Memory B cell (primary cell): ENCODE measurements at regions not wholly inside any gene's neighbourhood (a gene's known extent, or its start where the extent isn't known, plus 50 kb on each side); places are given as distances from the start of the nearest gene placed in this dataset.
"Not testable (repeated sequence)": the region's sequence is repeated elsewhere in the genome, so short reads cannot be mapped to it uniquely, and the experiment has no call there.

ENCODE experiments used
- ATAC-seq: fragments of 150-1000 bp; cut with Tn5 transposase; 2 replicates; pipeline ENCODE4 v1.10.0; 2021; ENCODE audit warnings: low read depth, mild to moderate bottlenecking, moderate library complexity
- DNase-seq, 2 donors: peaks; one replicate each; pipeline ENCODE4 v3.0.0; 2022; ENCODE audit warnings: low spot score in 2 of 2
- H3K27ac Mint-ChIP-seq: one replicate; pipeline ENCODE4 v1.8.0; 2022; ENCODE audit warnings: mild to moderate bottlenecking, moderate library complexity, mixed read lengths
- H3K27me3 Mint-ChIP-seq: one replicate; pipeline ENCODE4 v1.8.0; 2022; ENCODE audit warnings: mixed read lengths
- H3K36me3 Mint-ChIP-seq: one replicate; pipeline ENCODE4 v1.8.0; 2022; ENCODE audit warnings: mild to moderate bottlenecking, mixed read lengths
- H3K4me1 Mint-ChIP-seq: one replicate; pipeline ENCODE4 v1.8.0; 2022; ENCODE audit warnings: mixed read lengths
- H3K4me3 Mint-ChIP-seq: one replicate; pipeline ENCODE4 v1.8.0; 2022; ENCODE audit warnings: mild to moderate bottlenecking, moderate library complexity, mixed read lengths
- H3K9me3 Mint-ChIP-seq: one replicate; pipeline ENCODE4 v1.8.0; 2022; ENCODE audit warnings: mixed read lengths

DNA sequence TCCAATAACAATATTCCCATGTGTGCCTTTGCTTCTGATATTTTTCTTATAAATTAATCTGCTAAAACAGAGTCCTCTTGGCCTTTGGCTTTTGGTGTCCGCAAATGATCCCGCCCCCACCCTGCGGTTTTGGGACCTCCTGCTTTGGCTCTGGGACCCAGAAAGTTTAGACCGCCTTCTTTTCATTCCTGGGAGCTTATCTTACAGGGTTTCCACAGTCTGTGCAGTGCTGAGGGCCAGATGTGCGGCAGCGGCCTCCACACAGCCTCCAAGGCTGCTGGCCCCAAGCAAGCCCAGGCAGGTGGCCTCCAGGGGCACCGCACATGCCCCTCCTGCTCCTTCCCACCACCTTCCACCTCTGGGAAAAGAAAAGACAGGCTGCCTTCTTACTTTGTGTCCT, 191.5 kb downstream of the ERCC6L2 start:
- no peaks in the 10 kb centered on the region for H3K4me1 Mint-ChIP-seq
- H3K9me3 Mint-ChIP-seq, result no peaks in the 10 kb centered on the region
- ATAC-seq (no peak), DNase-seq (no peak)
- H3K36me3 Mint-ChIP-seq, result no peaks in the 10 kb centered on the region
- H3K4me3 Mint-ChIP-seq, result no peak overlapping the region
- no peak overlapping the region for H3K27ac Mint-ChIP-seq
- peaks cover 16% of the 10 kb centered on the region for H3K27me3 Mint-ChIP-seq

DNA sequence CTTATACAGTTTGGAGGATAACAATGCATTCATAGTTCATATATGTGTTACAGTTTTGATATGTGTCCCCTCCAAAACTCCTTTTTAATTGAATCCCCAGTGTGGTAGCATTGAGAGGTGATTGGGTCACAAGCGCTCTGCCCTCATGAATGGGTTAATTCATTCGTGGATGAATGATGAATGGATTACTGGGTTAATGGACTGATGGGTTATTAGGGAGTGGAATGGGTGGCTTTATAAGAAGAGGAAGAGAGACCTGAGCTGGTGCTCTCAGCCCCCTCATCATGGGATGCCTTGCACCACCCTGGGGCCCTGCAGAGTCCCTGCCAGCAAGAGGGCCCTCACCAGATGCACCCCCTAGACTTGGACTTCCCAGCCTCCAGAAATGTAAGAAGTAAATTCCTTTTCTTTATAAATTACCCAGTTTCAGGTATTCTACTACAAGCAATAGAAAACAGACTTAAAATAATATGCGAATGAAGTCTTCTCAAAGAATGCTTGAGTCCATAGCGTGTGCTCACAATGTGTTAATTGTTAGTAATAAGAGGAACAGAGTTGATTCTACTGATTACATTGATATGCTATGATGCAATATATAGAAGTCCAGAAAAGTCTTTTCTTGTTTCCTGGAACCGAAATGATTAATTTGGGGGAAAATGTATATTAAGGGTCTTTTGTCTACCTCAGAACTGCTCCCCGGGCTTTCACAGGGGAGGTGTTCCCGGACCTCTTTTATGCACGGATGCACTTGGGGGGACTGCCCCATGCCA, 190.2 kb downstream of the ERCC6L2 start:
- DNase-seq, result no peak
- ATAC-seq, result no peak
- no peaks in the 10 kb centered on the region for H3K9me3 Mint-ChIP-seq
- H3K4me3 Mint-ChIP-seq, result no peak overlapping the region
- peaks cover 14% of the 10 kb centered on the region for H3K27me3 Mint-ChIP-seq
- no peak overlapping the region for H3K27ac Mint-ChIP-seq
- H3K36me3 Mint-ChIP-seq, result no peaks in the 10 kb centered on the region
- H3K4me1 Mint-ChIP-seq, result no peaks in the 10 kb centered on the region

DNA sequence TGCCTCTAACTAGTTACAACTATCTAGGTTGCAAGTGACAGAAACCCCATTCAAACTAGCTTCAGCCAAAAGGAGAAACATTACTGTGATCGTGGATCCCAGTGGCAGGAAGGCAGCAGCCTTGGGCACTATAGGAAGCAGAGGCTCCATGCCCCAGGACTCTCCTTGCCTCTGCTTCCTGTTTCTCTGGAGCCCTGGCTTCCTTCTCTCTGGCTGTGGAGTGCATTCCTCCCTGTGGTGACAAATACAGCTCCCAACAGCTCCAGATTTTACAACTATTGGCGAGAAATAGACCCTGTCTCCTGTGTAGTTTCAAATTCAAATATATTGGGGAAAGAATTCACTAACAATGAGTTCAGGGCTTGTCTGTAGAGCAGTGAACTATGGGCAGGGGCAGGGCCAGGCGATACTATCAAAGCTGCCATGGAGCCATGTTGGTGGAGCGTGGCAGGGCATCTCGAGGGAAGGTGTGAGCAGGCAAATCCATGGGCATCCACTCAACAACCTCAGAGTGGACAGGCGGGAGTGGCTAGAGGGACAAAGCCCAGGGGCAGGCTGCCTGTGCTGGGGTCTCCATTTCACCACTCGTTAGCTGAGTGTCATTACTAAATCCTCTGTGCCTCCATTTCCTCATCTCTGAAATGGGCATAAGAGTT, 189.5 kb downstream of the ERCC6L2 start:
- no peak for ATAC-seq
- Mint-ChIP-seq H3K4me3 (no peak overlapping the region), H3K4me1 (no peaks in the 10 kb centered on the region), H3K36me3 (no peaks in the 10 kb centered on the region), H3K27ac (no peak overlapping the region), H3K27me3 (peaks cover 10% of the 10 kb centered on the region), H3K9me3 (no peaks in the 10 kb centered on the region)
- no peak for DNase-seq

DNA sequence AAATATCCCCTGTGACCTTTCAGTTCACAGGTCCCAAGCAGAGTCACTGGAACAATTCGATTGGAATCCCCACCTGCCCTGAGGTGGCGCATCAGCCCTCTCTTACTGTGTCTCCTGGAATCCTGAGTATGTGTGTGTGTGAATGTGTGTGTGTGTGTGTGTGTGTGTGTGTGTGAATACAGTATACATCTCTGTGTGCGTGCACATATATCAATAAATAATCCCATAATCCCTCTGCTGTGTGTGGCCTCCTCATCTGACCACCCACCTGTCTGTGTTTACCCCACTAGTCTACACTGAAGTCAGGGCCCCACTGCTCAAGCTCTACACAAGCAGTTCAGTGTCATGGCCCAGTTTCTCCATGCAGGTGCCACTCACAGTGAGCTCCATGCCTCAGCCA, 187.4 kb downstream of the ERCC6L2 start:
- Mint-ChIP-seq H3K4me1 (peaks cover 2% of the 10 kb centered on the region), H3K27me3 (peaks cover 7% of the 10 kb centered on the region), H3K4me3 (no peak overlapping the region), H3K9me3 (peaks cover 1% of the 10 kb centered on the region), H3K36me3 (no peaks in the 10 kb centered on the region), H3K27ac (no peak overlapping the region)
- DNase-seq (no peak), ATAC-seq (no peak)

DNA sequence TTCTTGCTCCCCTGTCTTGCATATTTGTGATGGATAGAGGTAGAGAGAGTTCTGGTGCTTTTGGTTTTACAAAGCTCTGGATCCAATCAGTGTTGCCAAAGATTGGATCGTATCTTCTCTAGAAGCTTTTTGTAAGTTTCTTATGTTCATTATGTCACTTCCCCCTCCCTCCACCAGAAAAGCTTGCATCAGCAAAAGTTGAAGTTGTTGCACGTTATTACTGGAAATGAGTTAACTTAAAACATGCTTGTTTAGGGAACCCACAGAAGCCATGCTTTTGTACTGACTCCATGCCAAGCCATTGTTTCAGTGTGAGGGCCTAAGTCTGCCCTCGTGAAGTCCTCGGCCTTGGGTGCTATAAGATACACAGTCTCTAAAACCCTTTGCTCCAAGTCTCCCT, 186.5 kb downstream of the ERCC6L2 start:
- peaks cover 1% of the 10 kb centered on the region for H3K9me3 Mint-ChIP-seq
- DNase-seq (no peak), ATAC-seq (no peak)
- H3K36me3 Mint-ChIP-seq, result no peaks in the 10 kb centered on the region
- peaks cover 2% of the 10 kb centered on the region for H3K4me1 Mint-ChIP-seq
- H3K27ac Mint-ChIP-seq, result no peak overlapping the region
- no peak overlapping the region for H3K4me3 Mint-ChIP-seq
- peaks cover 7% of the 10 kb centered on the region for H3K27me3 Mint-ChIP-seq

DNA sequence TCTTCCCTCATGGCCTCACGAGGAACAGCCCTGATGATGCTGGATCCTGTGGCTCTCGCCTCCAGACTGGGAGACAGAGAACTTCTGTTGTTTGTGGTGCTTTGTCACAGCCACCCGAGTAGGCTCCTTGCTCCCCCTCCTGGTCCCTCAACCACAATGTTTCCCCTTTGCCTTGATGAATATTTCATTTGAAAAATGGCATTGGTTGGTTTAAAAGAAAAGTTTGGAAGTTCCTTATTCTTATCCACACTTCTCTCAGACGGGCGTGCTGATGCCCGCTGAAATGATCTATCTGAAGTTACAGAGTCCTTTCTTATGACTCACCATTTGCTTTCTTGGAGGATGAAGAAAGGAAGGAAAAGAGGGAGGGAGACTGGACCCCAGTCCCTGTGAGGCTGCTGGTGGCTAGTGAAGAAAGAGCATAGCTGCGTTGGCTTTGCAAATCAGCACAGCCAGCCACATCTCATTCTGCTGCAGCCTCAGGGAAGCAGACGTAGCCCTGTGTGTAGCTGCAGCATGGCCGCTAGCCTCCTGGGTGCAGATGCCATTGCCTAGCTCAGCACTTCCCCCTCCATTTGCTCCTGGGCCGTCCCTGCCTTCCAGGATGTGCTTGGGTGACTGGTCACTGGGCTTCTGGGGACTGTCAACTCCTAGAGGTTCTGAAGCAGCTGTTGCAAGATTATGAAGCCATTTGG, 185.9 kb downstream of the ERCC6L2 start:
- no peak for ATAC-seq
- Mint-ChIP-seq H3K4me3 (no peak overlapping the region), H3K27me3 (peaks cover 7% of the 10 kb centered on the region), H3K9me3 (peaks cover 1% of the 10 kb centered on the region), H3K4me1 (peaks cover 2% of the 10 kb centered on the region), H3K27ac (no peak overlapping the region), H3K36me3 (no peaks in the 10 kb centered on the region)
- DNase-seq, result no peak

DNA sequence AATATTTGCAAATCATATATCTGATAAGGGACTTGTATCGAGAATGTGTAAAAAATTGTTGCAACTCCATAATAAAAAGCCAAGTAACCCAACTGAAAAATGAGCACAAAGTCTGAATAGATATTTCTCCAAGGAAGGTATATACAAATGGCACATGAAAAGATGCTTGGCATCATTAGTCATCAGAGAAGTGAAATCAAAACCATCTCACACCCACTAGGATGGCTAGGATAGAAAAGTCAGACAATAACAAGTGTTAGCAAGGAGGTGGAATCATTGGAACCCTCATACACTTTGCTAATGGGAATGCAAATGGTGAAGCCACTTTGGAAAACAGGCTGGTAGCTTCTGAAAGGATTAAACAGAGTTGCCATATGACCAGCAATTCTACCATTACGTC, 182.7 kb downstream of the ERCC6L2 start:
- peaks cover 2% of the 10 kb centered on the region for H3K36me3 Mint-ChIP-seq
- DNase-seq, result no peak
- H3K4me3 Mint-ChIP-seq, result no peak overlapping the region
- ATAC-seq, result no peak
- H3K27me3 Mint-ChIP-seq, result peaks cover 6% of the 10 kb centered on the region
- H3K9me3 Mint-ChIP-seq, result peaks cover 3% of the 10 kb centered on the region
- H3K27ac Mint-ChIP-seq, result no peak overlapping the region
- peaks cover 2% of the 10 kb centered on the region for H3K4me1 Mint-ChIP-seq

DNA sequence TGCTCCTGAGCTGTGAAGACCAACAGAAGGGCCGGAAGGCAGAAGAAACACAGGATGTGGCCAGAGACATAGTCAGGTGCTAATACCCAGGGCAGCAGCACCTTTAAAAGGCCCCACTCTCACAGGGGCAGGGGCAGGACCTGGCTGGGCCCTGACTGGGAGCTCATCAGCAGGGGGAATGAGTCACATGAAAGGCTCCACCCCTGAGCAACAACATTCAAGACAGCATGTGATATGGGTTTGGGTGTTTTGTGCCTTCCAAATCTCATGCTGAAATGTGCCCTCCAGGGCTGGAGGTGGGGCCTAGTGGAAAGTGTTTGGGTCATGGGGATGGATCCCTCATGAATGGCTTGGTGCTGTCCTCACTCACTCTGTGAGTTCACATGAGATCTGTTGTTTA, 181.7 kb downstream of the ERCC6L2 start:
- Mint-ChIP-seq H3K27ac (no peak overlapping the region), H3K36me3 (peaks cover 2% of the 10 kb centered on the region), H3K27me3 (peaks cover 8% of the 10 kb centered on the region), H3K4me3 (no peak overlapping the region), H3K4me1 (peaks cover 2% of the 10 kb centered on the region), H3K9me3 (peaks cover 3% of the 10 kb centered on the region)
- ATAC-seq, result no peak
- no peak for DNase-seq

DNA sequence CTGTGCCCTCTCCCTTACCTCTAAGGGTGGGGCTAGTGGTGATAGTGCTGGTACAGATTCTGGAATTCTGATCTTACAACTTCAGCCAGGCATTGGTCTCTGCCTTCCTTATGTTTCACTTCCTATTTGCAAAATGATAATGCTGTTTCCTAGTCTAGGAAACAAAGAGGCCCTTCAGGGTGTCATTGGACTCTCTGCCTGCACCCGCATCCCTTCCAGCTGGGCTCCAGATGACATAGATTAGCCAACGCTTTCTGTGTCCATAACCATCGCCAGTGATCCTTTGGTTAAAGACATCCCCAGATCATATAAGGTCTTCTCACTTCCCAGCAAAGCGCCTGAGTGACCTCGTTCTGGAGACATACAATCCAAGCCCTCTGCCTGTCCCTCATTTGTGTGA, 180.7 kb downstream of the ERCC6L2 start:
- peaks cover 4% of the 10 kb centered on the region for H3K9me3 Mint-ChIP-seq

DNA sequence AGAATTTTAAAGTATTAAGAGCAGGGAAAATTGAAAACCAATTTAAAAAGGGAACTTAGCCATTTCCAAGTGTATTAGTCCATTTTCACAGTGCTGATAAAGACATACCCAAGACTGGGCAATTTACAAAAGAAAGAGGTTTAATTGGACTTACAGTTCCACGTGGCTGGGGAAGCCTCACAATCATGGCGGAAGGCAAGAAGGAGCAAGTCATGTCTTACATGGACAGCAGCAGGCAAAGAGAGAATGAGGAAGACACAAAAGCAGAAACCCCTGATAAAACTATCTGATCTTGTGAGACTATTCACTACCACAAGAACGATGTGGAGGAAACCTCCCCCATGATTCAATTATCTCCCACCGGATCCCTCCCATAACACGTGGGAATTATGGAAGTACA, 178.8 kb downstream of the ERCC6L2 start:
- not testable (repeated sequence) for H3K36me3 Mint-ChIP-seq, H3K27ac Mint-ChIP-seq, H3K9me3 Mint-ChIP-seq, H3K27me3 Mint-ChIP-seq, H3K4me3 Mint-ChIP-seq, ATAC-seq, DNase-seq, H3K4me1 Mint-ChIP-seq

More for the DNA sequence above, 180.7 kb downstream of the ERCC6L2 start:
- ATAC-seq (no peak), DNase-seq (no peak)
- Mint-ChIP-seq H3K27ac (no peak overlapping the region), H3K36me3 (peaks cover 3% of the 10 kb centered on the region), H3K4me3 (no peak overlapping the region), H3K4me1 (peaks cover 2% of the 10 kb centered on the region), H3K27me3 (peaks cover 9% of the 10 kb centered on the region)

DNA sequence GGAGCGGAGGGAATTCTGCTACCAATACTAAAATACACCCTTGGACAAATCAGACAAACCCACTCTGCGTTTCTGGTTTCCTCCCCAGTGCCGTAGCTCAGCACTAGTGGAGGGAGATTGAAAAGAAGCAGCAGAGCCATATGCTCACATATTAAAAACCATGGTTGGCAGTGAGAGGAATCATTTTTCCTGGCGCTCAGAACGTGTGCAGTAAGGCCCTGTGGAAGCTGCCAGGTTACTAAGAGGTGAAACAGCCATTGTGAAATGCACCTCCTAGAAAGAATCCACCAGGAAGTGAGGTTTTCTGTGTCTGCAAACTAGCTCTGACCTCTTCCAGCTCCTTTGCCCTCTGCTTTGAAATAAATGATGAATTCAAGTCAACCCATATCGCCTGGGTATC, 177.2 kb downstream of the ERCC6L2 start:
- H3K27ac Mint-ChIP-seq, result no peak overlapping the region
- ATAC-seq, result no peak

DNA sequence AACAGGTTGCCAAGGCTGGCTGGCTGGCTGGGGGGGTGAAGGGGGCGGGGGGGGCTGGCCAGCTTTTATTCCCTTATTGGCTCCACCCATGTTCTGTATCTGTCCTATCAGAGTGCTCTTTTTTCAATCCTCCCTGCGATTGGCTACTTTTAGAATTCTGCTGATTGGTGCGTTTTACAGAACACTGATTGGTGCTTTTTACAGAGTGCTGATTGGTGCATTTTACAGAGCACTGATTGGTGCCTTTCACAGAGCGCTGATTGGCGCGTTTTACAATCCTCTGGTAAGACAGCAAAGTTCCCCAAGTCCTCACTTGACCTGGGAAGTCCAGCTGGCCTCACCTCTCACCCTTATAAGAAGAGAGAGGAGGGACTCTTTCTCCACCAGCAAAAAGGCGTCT, 175.9 kb downstream of the ERCC6L2 start:
- ATAC-seq (no peak), DNase-seq (no peak)
- H3K36me3 Mint-ChIP-seq, result peaks cover 3% of the 10 kb centered on the region
- no peaks in the 10 kb centered on the region for H3K4me1 Mint-ChIP-seq
- H3K9me3 Mint-ChIP-seq, result peaks cover 3% of the 10 kb centered on the region
- H3K27me3 Mint-ChIP-seq, result peaks cover 10% of the 10 kb centered on the region
- H3K27ac Mint-ChIP-seq, result no peak overlapping the region
- H3K4me3 Mint-ChIP-seq, result no peak overlapping the region

More for the DNA sequence above, 177.2 kb downstream of the ERCC6L2 start:
- DNase-seq, result no peak
- no peaks in the 10 kb centered on the region for H3K4me1 Mint-ChIP-seq
- H3K4me3 Mint-ChIP-seq, result no peak overlapping the region
- H3K36me3 Mint-ChIP-seq, result peaks cover 3% of the 10 kb centered on the region
- peaks cover 9% of the 10 kb centered on the region for H3K27me3 Mint-ChIP-seq
- H3K9me3 Mint-ChIP-seq, result peaks cover 3% of the 10 kb centered on the region

DNA sequence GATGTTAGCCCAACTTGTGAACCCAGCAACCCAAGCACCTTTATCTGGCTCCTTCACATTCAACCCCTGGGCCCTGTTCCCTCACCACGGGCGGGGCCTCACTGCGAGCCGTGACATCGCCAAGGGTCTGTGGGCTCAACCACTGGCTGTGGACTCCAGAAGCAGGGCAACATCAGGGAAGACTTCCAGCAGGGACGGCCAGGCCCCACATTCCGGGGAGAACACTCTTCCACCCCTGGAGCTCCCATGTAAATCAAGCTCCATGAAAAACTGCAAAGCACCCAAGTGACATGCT, 175.3 kb downstream of the ERCC6L2 start:
- Mint-ChIP-seq H3K36me3 (peaks cover 3% of the 10 kb centered on the region), H3K9me3 (peaks cover 3% of the 10 kb centered on the region), H3K27ac (no peak overlapping the region), H3K27me3 (peaks cover 10% of the 10 kb centered on the region), H3K4me3 (no peak overlapping the region), H3K4me1 (no peaks in the 10 kb centered on the region)
- ATAC-seq, result no peak
- no peak for DNase-seq

DNA sequence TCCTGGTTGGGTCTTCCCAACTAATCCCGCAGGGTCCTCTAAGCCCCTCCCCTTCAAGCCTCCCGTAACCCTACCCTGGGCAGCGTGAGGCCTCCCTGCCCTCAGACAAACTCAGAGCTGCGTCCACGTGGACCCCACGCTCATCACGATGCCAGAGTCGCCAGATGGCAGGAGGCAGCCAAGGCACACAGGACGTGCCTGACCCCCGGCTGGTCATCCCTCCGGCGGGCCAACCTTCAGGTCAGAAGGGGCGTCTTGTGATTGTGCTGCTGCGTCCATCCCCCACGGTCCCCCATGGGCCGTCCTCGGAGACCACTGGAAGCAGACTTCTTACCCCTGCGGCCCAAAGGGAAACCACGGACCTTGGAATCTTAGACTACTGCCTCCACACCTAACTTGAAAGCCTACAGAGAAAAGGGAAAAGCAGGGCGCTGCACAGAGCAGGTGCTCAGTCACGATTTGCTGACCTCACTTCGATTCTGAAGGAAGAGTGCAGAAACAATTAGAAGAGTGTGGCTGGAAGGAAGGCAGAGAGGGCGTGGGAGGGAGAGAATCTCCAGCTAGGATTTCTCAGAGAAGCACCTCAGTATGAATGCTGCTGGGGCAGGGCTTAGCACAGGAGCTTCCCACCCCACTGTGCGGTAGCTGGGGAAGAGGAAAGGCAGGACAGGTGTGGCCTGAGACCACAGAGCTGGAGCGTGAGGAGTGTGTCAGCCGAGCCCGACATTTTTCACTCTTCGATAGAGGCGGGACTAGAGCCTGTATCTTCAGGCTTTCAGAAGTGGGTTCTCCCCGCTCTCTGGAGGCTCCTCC, 174.8 kb downstream of the ERCC6L2 start:
- Mint-ChIP-seq H3K27ac (no peak overlapping the region), H3K36me3 (peaks cover 3% of the 10 kb centered on the region), H3K27me3 (peaks cover 13% of the 10 kb centered on the region), H3K9me3 (peaks cover 3% of the 10 kb centered on the region), H3K4me1 (no peaks in the 10 kb centered on the region), H3K4me3 (no peak overlapping the region)
- no peak for DNase-seq
- no peak for ATAC-seq
